ENCODE measurements at regions not wholly inside any gene's neighbourhood (a gene's known extent, or its start where the extent isn't known, plus 50 kb on each side); places are given as distances from the start of the nearest gene placed in this dataset.

DNA sequence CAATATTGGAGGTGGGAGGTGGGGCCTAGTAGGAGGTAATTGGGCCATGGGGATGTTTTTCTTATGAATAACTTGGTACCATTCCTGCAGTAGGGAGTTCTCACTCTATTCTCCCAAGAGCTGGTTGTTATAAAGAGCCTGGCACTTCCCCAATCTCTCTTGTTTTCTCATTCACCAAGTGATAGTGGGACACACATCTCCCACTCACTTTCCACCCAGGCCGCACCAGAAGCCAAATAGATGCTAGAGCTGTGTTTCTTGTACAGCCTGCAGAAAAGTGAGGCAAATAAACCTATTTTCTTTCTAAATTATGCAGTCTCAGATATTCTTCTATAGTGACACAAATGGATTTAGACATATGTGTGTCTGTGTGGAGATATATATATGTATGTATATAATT, 117.6 kb downstream of the ANKRD50 start:
- Mint-ChIP-seq H3K27me3 (no peaks in the 10 kb centered on the region), H3K4me3 (no peak overlapping the region), H3K4me1 (no peaks in the 10 kb centered on the region), H3K27ac (no peak overlapping the region), H3K9me3 (ENCODE audit: insufficient read depth) (no peaks in the 10 kb centered on the region)
- H2AFZ ChIP-seq (ENCODE audit: insufficient read depth, low read depth, low read length, poor library complexity, severe bottlenecking) = no peak overlapping the region
- WGBS (ENCODE audit: insufficient coverage) = no CpG with 5 or more reads among the region's 1 CpG
- ChIA-PET POLR2A (no interaction called here), CTCF (no interaction called here)
- no peaks in the 10 kb centered on the region for H4K20me1 ChIP-seq (ENCODE audit: control insufficient read depth, insufficient read depth, low read length, poor library complexity, severe bottlenecking)
- no peak overlapping the region for H3K9ac ChIP-seq (ENCODE audit: low read length)
- no peak overlapping the region for H3K4me3 ChIP-seq (ENCODE audit: control extremely low read depth in 1 of 5, extremely low read depth in 1 of 5, insufficient read depth in 1 of 5, low read depth in 2 of 5, low read length in 4 of 5)
- H3K27ac ChIP-seq (ENCODE audit: low read length in 2 of 2) = no peak overlapping the region
- no peak overlapping the region for H3K4me2 ChIP-seq (replicated peaks; ENCODE audit: low read depth, low read length, poor library complexity, severe bottlenecking)
- TF ChIP-seq, protein P1, sequence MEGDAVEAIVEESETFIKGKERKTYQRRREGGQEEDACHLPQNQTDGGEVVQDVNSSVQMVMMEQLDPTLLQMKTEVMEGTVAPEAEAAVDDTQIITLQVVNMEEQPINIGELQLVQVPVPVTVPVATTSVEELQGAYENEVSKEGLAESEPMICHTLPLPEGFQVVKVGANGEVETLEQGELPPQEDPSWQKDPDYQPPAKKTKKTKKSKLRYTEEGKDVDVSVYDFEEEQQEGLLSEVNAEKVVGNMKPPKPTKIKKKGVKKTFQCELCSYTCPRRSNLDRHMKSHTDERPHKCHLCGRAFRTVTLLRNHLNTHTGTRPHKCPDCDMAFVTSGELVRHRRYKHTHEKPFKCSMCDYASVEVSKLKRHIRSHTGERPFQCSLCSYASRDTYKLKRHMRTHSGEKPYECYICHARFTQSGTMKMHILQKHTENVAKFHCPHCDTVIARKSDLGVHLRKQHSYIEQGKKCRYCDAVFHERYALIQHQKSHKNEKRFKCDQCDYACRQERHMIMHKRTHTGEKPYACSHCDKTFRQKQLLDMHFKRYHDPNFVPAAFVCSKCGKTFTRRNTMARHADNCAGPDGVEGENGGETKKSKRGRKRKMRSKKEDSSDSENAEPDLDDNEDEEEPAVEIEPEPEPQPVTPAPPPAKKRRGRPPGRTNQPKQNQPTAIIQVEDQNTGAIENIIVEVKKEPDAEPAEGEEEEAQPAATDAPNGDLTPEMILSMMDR (IDR thresholded peaks at IDR 0.05) = no peak
- TF ChIP-seq EZH2 (IDR thresholded peaks at IDR 0.05; ENCODE audit: borderline replicate concordance, insufficient read depth, low read depth, low read length, poor library complexity, severe bottlenecking) = no peak
- no peaks in the 10 kb centered on the region for H3K9me3 ChIP-seq (ENCODE audit: control extremely low read depth in 1 of 3, control insufficient read depth in 2 of 3, insufficient read depth in 1 of 3, low read length in 2 of 3)
- no peak for DNase-seq
- intact Hi-C loops (cut with micrococcal nuclease) = no loop called here
- H3K27me3 ChIP-seq (replicated peaks in 1 of 4; ENCODE audit: control extremely low read depth in 1 of 4, control insufficient read depth in 3 of 4, insufficient read depth in 4 of 4, low read length in 3 of 4) = no peaks in the 10 kb centered on the region
- H3K4me1 ChIP-seq (ENCODE audit: control insufficient read depth in 2 of 2, insufficient read depth in 2 of 2, low read length in 2 of 2) = no peaks in the 10 kb centered on the region
- no peaks in the 10 kb centered on the region for H3K36me3 ChIP-seq (replicated peaks in 1 of 2; ENCODE audit: control extremely low read depth in 1 of 2, control insufficient read depth in 1 of 2, extremely low read depth in 1 of 2, insufficient read depth in 2 of 2, low read length in 1 of 2)
- ATAC-seq (ENCODE audit: low read depth) = no peak
- H3K79me2 ChIP-seq (ENCODE audit: control insufficient read depth, insufficient read depth, low read length) = no peaks in the 10 kb centered on the region

DNA sequence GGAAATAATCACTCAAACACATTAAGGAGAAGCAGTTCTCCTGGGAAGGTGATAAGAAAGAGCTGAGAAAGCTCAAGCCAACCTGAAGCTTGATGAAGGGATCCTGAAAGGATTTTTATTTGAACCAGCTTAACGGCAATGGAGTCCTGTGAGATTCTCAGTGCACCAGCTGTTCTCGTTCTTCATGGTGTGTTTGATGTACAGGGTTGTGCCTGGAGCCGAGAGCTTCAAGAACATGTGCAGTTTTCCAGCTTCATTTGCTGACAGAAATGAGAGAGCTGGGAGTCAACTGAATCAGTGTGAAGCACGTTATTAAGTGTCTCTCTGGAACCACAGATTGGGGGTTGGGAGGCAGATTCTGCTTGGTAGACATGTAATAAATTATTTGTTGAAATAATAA, 115.7 kb downstream of the ANKRD50 start:
- Mint-ChIP-seq H3K4me1 (no peaks in the 10 kb centered on the region), H3K9me3 (ENCODE audit: insufficient read depth) (no peaks in the 10 kb centered on the region), H3K27ac (no peak overlapping the region), H3K4me3 (no peak overlapping the region), H3K27me3 (no peaks in the 10 kb centered on the region)
- Histone ChIP-seq H3K27ac (ENCODE audit: low read length in 2 of 2) (no peak overlapping the region), H3K4me2 (replicated peaks; ENCODE audit: low read depth, low read length, poor library complexity, severe bottlenecking) (no peak overlapping the region), H3K79me2 (ENCODE audit: control insufficient read depth, insufficient read depth, low read length) (no peaks in the 10 kb centered on the region), H3K4me3 (ENCODE audit: control extremely low read depth in 1 of 5, extremely low read depth in 1 of 5, insufficient read depth in 1 of 5, low read depth in 2 of 5, low read length in 4 of 5) (no peak overlapping the region), H4K20me1 (ENCODE audit: control insufficient read depth, insufficient read depth, low read length, poor library complexity, severe bottlenecking) (no peaks in the 10 kb centered on the region), H3K9ac (ENCODE audit: low read length) (no peak overlapping the region), H3K4me1 (ENCODE audit: control insufficient read depth in 2 of 2, insufficient read depth in 2 of 2, low read length in 2 of 2) (no peaks in the 10 kb centered on the region), H3K27me3 (replicated peaks in 1 of 4; ENCODE audit: control extremely low read depth in 1 of 4, control insufficient read depth in 3 of 4, insufficient read depth in 4 of 4, low read length in 3 of 4) (no peaks in the 10 kb centered on the region), H3K9me3 (ENCODE audit: control extremely low read depth in 1 of 3, control insufficient read depth in 2 of 3, insufficient read depth in 1 of 3, low read length in 2 of 3) (no peaks in the 10 kb centered on the region), H2AFZ (ENCODE audit: insufficient read depth, low read depth, low read length, poor library complexity, severe bottlenecking) (no peak overlapping the region), H3K36me3 (replicated peaks in 1 of 2; ENCODE audit: control extremely low read depth in 1 of 2, control insufficient read depth in 1 of 2, extremely low read depth in 1 of 2, insufficient read depth in 2 of 2, low read length in 1 of 2) (no peaks in the 10 kb centered on the region)
- intact Hi-C loops (cut with micrococcal nuclease) = no loop called here
- no peak for TF ChIP-seq EZH2 (IDR thresholded peaks at IDR 0.05; ENCODE audit: borderline replicate concordance, insufficient read depth, low read depth, low read length, poor library complexity, severe bottlenecking)
- TF ChIP-seq, protein P1 (IDR thresholded peaks at IDR 0.05) = no peak
- ChIA-PET CTCF (no interaction called here), POLR2A (no interaction called here)
- ATAC-seq (ENCODE audit: low read depth) = no peak
- DNase-seq = no peak
- WGBS (ENCODE audit: insufficient coverage) = 79% methylated on average over 4 of the region's 4 CpGs

Measured in B cell (primary cell).